PC-3 (cell line): ENCODE measurements at regions not wholly inside any gene's neighbourhood (a gene's known extent, or its start where the extent isn't known, plus 50 kb on each side); places are given as distances from the start of the nearest gene placed in this dataset.

Source experiments
- ATAC-seq: fragments of 200-7000 bp; cut with Tn5 transposase; 2 replicates; pipeline ENCODE4 v1.9.1; 2020; ENCODE audit warnings: mild to moderate bottlenecking, moderate library complexity
- BruUV-seq: library from RNA; stranded (reverse); fragments of 400-500 nt; replicated peaks from 2 replicates; lab custom pipeline; 2021; lab: Mats Ljungman, UMichigan
- CTCF ChIA-PET: fragments of 300-600 bp; sonication (Branson Sonifier 250); formaldehyde crosslinking; loops from one replicate; lab custom pipeline; 2022; ENCODE audit warnings: antibody characterized with exemption; lab: Charles Lee
- POLR2A ChIA-PET: fragments of 300-600 bp; sonication (Branson Sonifier 250); formaldehyde crosslinking; loops from one replicate; lab custom pipeline; 2022; ENCODE audit warnings: antibody characterized with exemption; ENCODE audit not compliant: unreplicated experiment; lab: Charles Lee
- DNase-seq: peaks from one replicate; pipeline ENCODE4 v3.0.0-alpha.2; 2015
- H2AFZ ChIP-seq: fragments of 300-600 bp; sonication (generic); 2 replicates; pipeline ENCODE4 v1.6.0; 2016; ENCODE audit warnings: antibody characterized with exemption, low read length
- H3F3A ChIP-seq: fragments of 300-600 bp; sonication (generic); one replicate; pipeline ENCODE4 v1.6.0; 2017; ENCODE audit warnings: antibody characterized with exemption, low read length, control low read depth, mild to moderate bottlenecking; ENCODE audit not compliant: unreplicated experiment
- H3K27ac ChIP-seq: fragments of 300-600 bp; sonication (generic); 2 replicates; pipeline ENCODE4 v1.5.1; 2016; ENCODE audit warnings: mild to moderate bottlenecking, low read length
- H3K27me3 ChIP-seq: fragments of 300-600 bp; sonication (generic); 2 replicates; pipeline ENCODE4 v1.6.1; 2016; ENCODE audit warnings: low read length, mixed read lengths
- H3K36me3 ChIP-seq: fragments of 300-600 bp; sonication (generic); 2 replicates; pipeline ENCODE4 v1.6.1; 2016; ENCODE audit warnings: low read depth, mixed run types, low read length, mixed read lengths
- H3K4me1 ChIP-seq: fragments of 300-600 bp; sonication (generic); 2 replicates; pipeline ENCODE4 v1.5.1; 2016; ENCODE audit warnings: low read length; ENCODE audit not compliant: insufficient read depth
- H3K4me2 ChIP-seq: fragments of 300-600 bp; sonication (generic); 2 replicates; pipeline ENCODE4 v1.6.0; 2016; ENCODE audit warnings: low read length
- H3K4me3 ChIP-seq: fragments of 300-600 bp; sonication (generic); 2 replicates; pipeline ENCODE4 v1.5.1; 2016; ENCODE audit warnings: mild to moderate bottlenecking, low read length, mixed read lengths
- H3K79me2 ChIP-seq: fragments of 300-600 bp; sonication (generic); 2 replicates; pipeline ENCODE4 v1.6.1; 2017; ENCODE audit warnings: low read length, mixed read lengths
- H3K9ac ChIP-seq: fragments of 300-600 bp; sonication (generic); 2 replicates; pipeline ENCODE4 v1.6.0; 2016; ENCODE audit warnings: mild to moderate bottlenecking, low read length
- H3K9me2 ChIP-seq: fragments of 300-600 bp; sonication (generic); replicated peaks from 2 replicates; pipeline ENCODE4 v1.6.1; 2016; ENCODE audit warnings: mixed run types, low read length, mixed read lengths
- H3K9me3 ChIP-seq: fragments of 300-600 bp; sonication (generic); 2 replicates; pipeline ENCODE4 v1.6.1; 2016; ENCODE audit warnings: low read length, mixed read lengths
- H4K20me1 ChIP-seq: fragments of 300-600 bp; sonication (generic); 2 replicates; pipeline ENCODE4 v1.6.1; 2016; ENCODE audit warnings: low read length, mixed read lengths
- EZH2 ChIP-seq: fragments of 300-600 bp; sonication (generic); IDR thresholded peaks from one replicate; pipeline ENCODE4 v1.6.1; 2017; ENCODE audit warnings: antibody characterized with exemption, mild to moderate bottlenecking, low read length; ENCODE audit not compliant: unreplicated experiment
- EZH2phosphoT487 ChIP-seq: fragments of 300-600 bp; sonication (generic); IDR thresholded peaks from 2 replicates; pipeline ENCODE4 v1.6.1; 2018; ENCODE audit warnings: mild to moderate bottlenecking, antibody characterized with exemption, low read length, borderline replicate concordance
- intact Hi-C: fragments of 100-400 bp; cut with micrococcal nuclease; formaldehyde crosslinking; loops from 2 replicates; pipeline ENCODE4 v1.9.0; 2023
- TF ChIP-seq, protein P1 (sequence below): fragments of 300-600 bp; sonication (generic); conservative IDR thresholded peaks from 2 replicates; pipeline ENCODE4 v1.5.1; 2017; ENCODE audit warnings: antibody characterized with exemption, low read depth, mild to moderate bottlenecking, low read length

DNA sequence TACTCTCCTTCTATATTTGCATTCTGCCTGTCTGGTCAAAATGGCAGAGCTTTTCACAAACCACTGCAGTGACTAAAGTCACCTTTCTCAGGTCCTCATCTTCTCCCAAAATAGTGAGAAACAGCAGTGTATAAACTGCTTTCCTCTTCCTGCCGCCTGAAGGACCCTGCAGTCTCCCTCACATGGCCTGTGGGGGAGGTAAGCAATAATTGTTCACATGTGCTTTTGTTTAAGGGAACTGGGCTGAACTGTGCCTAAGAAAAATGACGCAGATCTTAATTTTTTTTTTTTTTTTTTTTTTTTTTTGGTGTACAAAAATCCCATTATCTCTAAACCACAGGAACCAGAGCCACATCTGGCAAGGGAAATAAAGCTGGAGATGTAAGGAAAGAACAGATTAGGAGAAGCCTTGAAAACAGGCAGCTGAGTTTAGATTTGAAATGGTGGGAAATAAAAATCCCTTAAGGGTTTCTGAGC, 131.7 kb upstream of the VLDLR start:
- H3K79me2 ChIP-seq = no peaks in the 10 kb centered on the region
- ChIA-PET CTCF (no interaction called here), POLR2A (no interaction called here)
- H2AFZ ChIP-seq = no peak overlapping the region
- no peak overlapping the region for H3K27ac ChIP-seq
- ATAC-seq (no peak), DNase-seq (no peak)
- intact Hi-C loops = no loop called here
- no peaks in the 10 kb centered on the region for H3K9me3 ChIP-seq
- H3K4me3 ChIP-seq = no peak overlapping the region
- no peaks in the 10 kb centered on the region for H3K4me1 ChIP-seq
- no peaks in the 10 kb centered on the region for H3K9me2 ChIP-seq
- TF ChIP-seq EZH2 (no peak), EZH2phosphoT487 (no peak)
- TF ChIP-seq, protein P1, sequence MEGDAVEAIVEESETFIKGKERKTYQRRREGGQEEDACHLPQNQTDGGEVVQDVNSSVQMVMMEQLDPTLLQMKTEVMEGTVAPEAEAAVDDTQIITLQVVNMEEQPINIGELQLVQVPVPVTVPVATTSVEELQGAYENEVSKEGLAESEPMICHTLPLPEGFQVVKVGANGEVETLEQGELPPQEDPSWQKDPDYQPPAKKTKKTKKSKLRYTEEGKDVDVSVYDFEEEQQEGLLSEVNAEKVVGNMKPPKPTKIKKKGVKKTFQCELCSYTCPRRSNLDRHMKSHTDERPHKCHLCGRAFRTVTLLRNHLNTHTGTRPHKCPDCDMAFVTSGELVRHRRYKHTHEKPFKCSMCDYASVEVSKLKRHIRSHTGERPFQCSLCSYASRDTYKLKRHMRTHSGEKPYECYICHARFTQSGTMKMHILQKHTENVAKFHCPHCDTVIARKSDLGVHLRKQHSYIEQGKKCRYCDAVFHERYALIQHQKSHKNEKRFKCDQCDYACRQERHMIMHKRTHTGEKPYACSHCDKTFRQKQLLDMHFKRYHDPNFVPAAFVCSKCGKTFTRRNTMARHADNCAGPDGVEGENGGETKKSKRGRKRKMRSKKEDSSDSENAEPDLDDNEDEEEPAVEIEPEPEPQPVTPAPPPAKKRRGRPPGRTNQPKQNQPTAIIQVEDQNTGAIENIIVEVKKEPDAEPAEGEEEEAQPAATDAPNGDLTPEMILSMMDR = no peak
- no peaks in the 10 kb centered on the region for H4K20me1 ChIP-seq
- no peak overlapping the region for H3K4me2 ChIP-seq
- no peak overlapping the region for H3K9ac ChIP-seq
- BruUV-seq = no TSS peak
- no peaks in the 10 kb centered on the region for H3K36me3 ChIP-seq
- H3F3A ChIP-seq = no peaks in the 10 kb centered on the region
- H3K27me3 ChIP-seq = no peaks in the 10 kb centered on the region

DNA sequence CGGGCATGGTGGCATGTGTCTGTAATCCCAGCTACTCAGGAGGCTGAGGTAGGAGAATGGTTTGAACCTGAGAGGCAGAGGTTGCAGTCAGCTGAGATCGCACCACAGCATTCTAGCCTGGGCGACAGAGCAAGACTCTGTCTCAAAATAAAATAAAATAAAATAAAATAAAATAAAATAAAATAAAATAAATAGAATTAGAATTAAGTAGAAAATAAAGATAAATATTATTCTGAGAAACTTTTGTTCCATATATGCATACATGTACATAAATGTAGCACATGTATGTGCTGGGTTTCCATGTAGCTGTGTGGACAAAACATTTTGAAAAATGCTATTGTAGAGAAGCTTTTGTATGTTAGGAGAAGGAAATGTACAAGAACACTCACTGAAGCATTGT, 129.4 kb upstream of the VLDLR start:
- H3K36me3 ChIP-seq = no peaks in the 10 kb centered on the region
- no peaks in the 10 kb centered on the region for H3K27me3 ChIP-seq
- no peaks in the 10 kb centered on the region for H3K9me3 ChIP-seq
- BruUV-seq = no TSS peak
- ChIA-PET POLR2A (no interaction called here), CTCF (no interaction called here)
- H3K4me3 ChIP-seq = no peak overlapping the region
- H3K4me2 ChIP-seq = no peak overlapping the region
- H4K20me1 ChIP-seq = no peaks in the 10 kb centered on the region
- H3K9ac ChIP-seq = no peak overlapping the region
- ATAC-seq (no peak), DNase-seq (no peak)
- no peak for TF ChIP-seq EZH2
- TF ChIP-seq, protein P1 = no peak
- no peak for TF ChIP-seq EZH2phosphoT487
- H3K4me1 ChIP-seq = no peaks in the 10 kb centered on the region
- intact Hi-C loops = no loop called here
- H3F3A ChIP-seq = no peaks in the 10 kb centered on the region
- no peaks in the 10 kb centered on the region for H3K9me2 ChIP-seq
- H2AFZ ChIP-seq = no peak overlapping the region
- H3K79me2 ChIP-seq = no peaks in the 10 kb centered on the region
- no peak overlapping the region for H3K27ac ChIP-seq

DNA sequence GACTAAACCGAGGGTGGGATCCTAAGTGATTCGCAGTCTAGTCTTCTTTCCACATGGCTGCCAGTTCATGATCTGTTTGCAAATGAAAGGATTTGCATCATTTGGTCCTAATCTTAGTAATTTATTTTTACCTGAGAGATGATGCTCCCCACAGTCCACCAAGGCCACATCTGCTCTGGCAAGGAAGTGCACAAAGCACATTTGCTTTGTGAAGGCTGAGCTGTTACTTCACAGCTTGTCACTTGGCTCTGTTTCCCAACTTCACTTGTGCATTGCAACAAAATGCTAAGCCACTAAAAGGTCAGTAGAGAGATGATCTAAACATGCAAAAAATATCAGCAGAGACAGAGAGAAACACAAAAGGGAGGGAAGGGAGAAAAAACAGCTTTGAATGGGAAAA, 128.5 kb upstream of the VLDLR start:
- H2AFZ ChIP-seq = no peak overlapping the region
- H3K9ac ChIP-seq = no peak overlapping the region
- TF ChIP-seq EZH2 (no peak), EZH2phosphoT487 (no peak)
- TF ChIP-seq, protein P1 = no peak
- no peaks in the 10 kb centered on the region for H3K79me2 ChIP-seq
- no peaks in the 10 kb centered on the region for H3K9me2 ChIP-seq
- H4K20me1 ChIP-seq = no peaks in the 10 kb centered on the region
- no peaks in the 10 kb centered on the region for H3K36me3 ChIP-seq
- no peak overlapping the region for H3K4me3 ChIP-seq
- no peaks in the 10 kb centered on the region for H3K27me3 ChIP-seq
- ATAC-seq = no peak
- no peaks in the 10 kb centered on the region for H3K4me1 ChIP-seq
- BruUV-seq = no TSS peak
- intact Hi-C loops = no loop called here
- DNase-seq = no peak
- no peak overlapping the region for H3K27ac ChIP-seq
- H3F3A ChIP-seq = no peaks in the 10 kb centered on the region
- ChIA-PET POLR2A (no interaction called here), CTCF (no interaction called here)
- H3K4me2 ChIP-seq = no peak overlapping the region
- H3K9me3 ChIP-seq = no peaks in the 10 kb centered on the region
